Erythroblast (primary cell): ENCODE measurements at regions not wholly inside any gene's neighbourhood (a gene's known extent, or its start where the extent isn't known, plus 50 kb on each side); places are given as distances from the start of the nearest gene placed in this dataset.
"Not testable (repeated sequence)": the region's sequence is repeated elsewhere in the genome, so short reads cannot be mapped to it uniquely, and the experiment has no call there.

Source experiments
- GATA1 ChIP-seq: IDR thresholded peaks from 2 replicates; pipeline ENCODE4 v1.6.1; 2011; ENCODE audit warnings: low read depth, mild to moderate bottlenecking, control low read depth, low read length, moderate library complexity
- POLR2A ChIP-seq: IDR thresholded peaks from 2 replicates; pipeline ENCODE4 v1.6.1; 2011; ENCODE audit warnings: mild to moderate bottlenecking, low read length

GRCh38 chr6:27739902-27740301 is 172.3 kb downstream of the OR2B2 start:
- TF ChIP-seq POLR2A, GATA1: not testable (repeated sequence)
